Fibroblast of the aortic adventitia (primary cell): ENCODE measurements at regions not wholly inside any gene's neighbourhood (a gene's known extent, or its start where the extent isn't known, plus 50 kb on each side); places are given as distances from the start of the nearest gene placed in this dataset.

Experiments
- DNase-seq: peaks from one replicate; pipeline ENCODE4 v3.0.0-alpha.2; 2010; ENCODE audit warnings: low read depth
- H3K4me3 ChIP-seq: 2 replicates; pipeline ENCODE4 v1.5.1; 2011; ENCODE audit warnings: low read depth, mild to moderate bottlenecking, control low read depth, low read length, moderate library complexity
- CTCF ChIP-seq: IDR thresholded peaks from 2 replicates; pipeline ENCODE4 v1.5.1; 2011; ENCODE audit warnings: mild to moderate bottlenecking, low read length, control low read depth, inconsistent platforms; ENCODE audit not compliant: insufficient read depth

- no peak overlapping the region for H3K4me3 ChIP-seq
- no peak for TF ChIP-seq CTCF
- no peak for DNase-seq
These were observed 104.8 kb upstream of the VRK2 start for GRCh38 chr2:57941816-57942215.

- no peak for TF ChIP-seq CTCF
- no peak overlapping the region for H3K4me3 ChIP-seq
- peak; percentile 3 for DNase-seq
These were observed 103.3 kb upstream of the VRK2 start for GRCh38 chr2:57943315-57943714.

- DNase-seq: no peak
- H3K4me3 ChIP-seq: no peak overlapping the region
- TF ChIP-seq CTCF: no peak
These were observed 99.2 kb upstream of the VRK2 start for GRCh38 chr2:57947398-57947797.

- no peak for DNase-seq
- TF ChIP-seq CTCF: no peak
- H3K4me3 ChIP-seq: no peak overlapping the region
These were observed 92.6 kb upstream of the VRK2 start for GRCh38 chr2:57954020-57954419.

DNA sequence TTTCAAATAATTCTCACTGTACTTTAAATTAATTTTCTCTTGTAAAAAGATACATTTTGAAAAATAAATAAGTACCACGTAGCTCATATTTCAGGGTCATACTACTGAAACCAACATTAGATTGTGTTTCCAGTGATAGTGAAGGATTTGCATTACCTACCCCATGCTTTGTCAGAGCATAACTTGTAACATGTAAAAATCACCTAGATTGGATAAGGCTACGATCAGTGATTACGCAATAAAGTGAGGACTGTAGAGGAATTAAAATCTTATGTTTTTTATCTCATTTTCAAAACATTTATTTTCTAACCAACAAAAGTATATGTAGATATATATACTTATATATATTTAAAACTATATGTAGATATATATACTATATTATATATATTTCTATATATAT, 89.4 kb upstream of the VRK2 start:
- no peak for TF ChIP-seq CTCF
- DNase-seq: no peak
- no peak overlapping the region for H3K4me3 ChIP-seq

DNA sequence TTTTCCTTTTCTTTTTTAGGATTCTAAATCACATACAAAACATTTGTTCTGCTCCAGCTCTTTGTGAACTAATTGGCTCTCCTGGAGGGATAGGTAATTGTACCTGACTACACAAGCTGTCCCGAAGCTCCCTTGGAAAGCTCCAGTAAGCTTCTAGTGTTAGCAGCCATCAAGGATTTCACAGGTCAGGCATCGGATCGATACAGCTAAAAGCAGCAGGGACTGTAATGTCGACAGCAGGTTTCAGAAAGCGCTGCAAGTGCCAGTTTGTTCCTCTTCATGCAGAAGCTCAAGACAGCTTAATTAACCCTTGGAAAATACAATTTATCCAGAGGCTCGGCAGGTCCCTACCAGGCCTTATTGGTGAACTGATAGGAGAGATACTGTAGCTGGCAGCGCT, 87.2 kb upstream of the VRK2 start:
- TF ChIP-seq CTCF: no peak
- no peak overlapping the region for H3K4me3 ChIP-seq
- DNase-seq: no peak

- no peak for TF ChIP-seq CTCF
- no peak for DNase-seq
These were observed 83.7 kb upstream of the VRK2 start for GRCh38 chr2:57962861-57963260.

More at GRCh38 chr2:57962861-57963260, 83.7 kb upstream of the VRK2 start:
- H3K4me3 ChIP-seq: no peak overlapping the region
